D721Med (cell line): ENCODE measurements at regions not wholly inside any gene's neighbourhood (a gene's known extent, or its start where the extent isn't known, plus 50 kb on each side); places are given as distances from the start of the nearest gene placed in this dataset.

ENCODE experiments used
- DNase-seq: peaks from one replicate; pipeline ENCODE4 v3.0.0; 2011; ENCODE audit warnings: low spot score; ENCODE audit not compliant: insufficient read length
- FAIRE-seq: peaks from 2 replicates; lab custom pipeline; 2011; peaks lifted over from hg19 to GRCh38; lab: Jason Lieb, UNC
- CTCF ChIP-seq: IDR thresholded peaks from 2 replicates; pipeline ENCODE4 v1.5.1; 2012; ENCODE audit warnings: mild to moderate bottlenecking, control low read depth; ENCODE audit not compliant: insufficient read depth; ENCODE audit errors: missing control alignments

- FAIRE-seq (no peak), DNase-seq (no peak)
- TF ChIP-seq CTCF: no peak
Observed at GRCh38 chr2:62447411-62447810, 58.6 kb downstream of the TMEM17 start.

- no peak for DNase-seq
- no peak for TF ChIP-seq CTCF
- no peak for FAIRE-seq
Observed at GRCh38 chr2:62446491-62446890, 59.5 kb downstream of the TMEM17 start.

GRCh38 chr2:62443886-62444285, 62.1 kb downstream of the TMEM17 start:
- TF ChIP-seq CTCF: no peak
- no peak for FAIRE-seq
- DNase-seq: no peak

GRCh38 chr2:62443471-62443870, 62.5 kb downstream of the TMEM17 start:
- no peak for TF ChIP-seq CTCF
- DNase-seq: no peak
- FAIRE-seq: no peak

DNA sequence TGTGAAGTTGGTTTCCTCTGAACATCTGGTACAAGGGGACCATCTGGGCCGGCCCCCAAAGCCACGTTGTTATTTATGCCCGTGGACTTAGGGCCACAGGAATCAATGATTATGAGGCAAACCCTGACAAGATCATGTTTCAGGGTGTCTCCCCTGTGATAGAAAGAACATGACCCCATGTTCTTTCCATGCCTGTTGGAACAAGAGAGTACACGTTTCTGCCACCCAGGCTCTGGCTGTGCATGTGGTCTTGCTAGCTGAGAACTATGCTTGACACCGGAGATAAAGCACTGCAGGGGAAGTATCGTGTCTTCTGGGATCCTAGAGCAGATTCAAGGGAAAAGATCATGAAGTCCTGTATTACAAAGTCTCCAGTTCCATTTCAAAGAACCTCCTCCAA, 64.2 kb downstream of the TMEM17 start:
- TF ChIP-seq CTCF: no peak
- FAIRE-seq: no peak
- DNase-seq: no peak

DNA sequence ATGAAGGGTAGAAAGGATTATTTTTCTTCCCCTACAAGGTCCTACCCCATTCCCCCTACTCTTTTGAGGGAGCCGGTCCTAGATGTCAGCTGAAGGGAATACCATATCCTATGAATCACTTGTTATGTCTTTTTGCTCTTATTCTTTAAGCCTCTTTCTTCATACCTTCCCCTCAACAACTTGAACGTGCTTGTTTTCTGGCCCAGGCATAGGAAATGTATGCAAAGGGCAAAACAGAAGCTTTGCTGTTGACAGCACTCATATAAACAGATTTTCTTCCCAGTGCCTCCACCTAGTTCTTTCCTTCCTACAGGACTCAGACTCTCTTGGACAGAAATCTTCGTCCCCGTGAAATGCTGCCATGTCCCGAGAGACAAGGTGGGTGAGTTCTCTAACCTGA, 64.6 kb downstream of the TMEM17 start:
- DNase-seq: no peak
- FAIRE-seq: no peak
- no peak for TF ChIP-seq CTCF

GRCh38 chr2:62440281-62440946, 65.6 kb downstream of the TMEM17 start:
- TF ChIP-seq CTCF: no peak
- FAIRE-seq (no peak), DNase-seq (no peak)
